ENCODE measurements at regions not wholly inside any gene's neighbourhood (a gene's known extent, or its start where the extent isn't known, plus 50 kb on each side); places are given as distances from the start of the nearest gene placed in this dataset.
"Not testable (repeated sequence)": the region's sequence is repeated elsewhere in the genome, so short reads cannot be mapped to it uniquely, and the experiment has no call there.

- H3K27me3 ChIP-seq (ENCODE audit: control insufficient read depth, insufficient read depth, low read length), result no peaks in the 10 kb centered on the region
- WGBS (ENCODE audit: insufficient coverage), result 95% methylated on average over 2 of the region's 2 CpGs
These were observed 703.9 kb downstream of the FSCB start for GRCh38 chr14:43803076-43803689.

GRCh38 chr14:43795600-43796228 is 711.4 kb downstream of the FSCB start:
- Histone ChIP-seq H3K4me1 (ENCODE audit: control insufficient read depth, insufficient read depth, low read length) (no peaks in the 10 kb centered on the region), H3K36me3 (ENCODE audit: control insufficient read depth, insufficient read depth, low read length) (no peaks in the 10 kb centered on the region), H3K27ac (ENCODE audit: low read length) (no peak overlapping the region), H3K27me3 (ENCODE audit: control insufficient read depth, insufficient read depth, low read length) (no peaks in the 10 kb centered on the region), H3K4me3 (ENCODE audit: low read length) (no peak overlapping the region), H3K9me3 (replicated peaks; ENCODE audit: control insufficient read depth, low read depth, low read length) (no peaks in the 10 kb centered on the region)
- DNase-seq, result peak; percentile 18

More at GRCh38 chr14:43803076-43803689, 703.9 kb downstream of the FSCB start:
- DNase-seq, result no peak
- Histone ChIP-seq H3K9me3 (replicated peaks; ENCODE audit: control insufficient read depth, low read depth, low read length) (peaks cover 8% of the 10 kb centered on the region), H3K36me3 (ENCODE audit: control insufficient read depth, insufficient read depth, low read length) (no peaks in the 10 kb centered on the region), H3K4me3 (ENCODE audit: low read length) (no peak overlapping the region), H3K27ac (ENCODE audit: low read length) (no peak overlapping the region), H3K4me1 (ENCODE audit: control insufficient read depth, insufficient read depth, low read length) (no peaks in the 10 kb centered on the region)

- Histone ChIP-seq H3K27ac (ENCODE audit: low read length) (no peak overlapping the region), H3K4me3 (ENCODE audit: low read length) (no peak overlapping the region), H3K36me3 (ENCODE audit: control insufficient read depth, insufficient read depth, low read length) (no peaks in the 10 kb centered on the region), H3K9me3 (replicated peaks; ENCODE audit: control insufficient read depth, low read depth, low read length) (no peaks in the 10 kb centered on the region), H3K4me1 (ENCODE audit: control insufficient read depth, insufficient read depth, low read length) (no peaks in the 10 kb centered on the region), H3K27me3 (ENCODE audit: control insufficient read depth, insufficient read depth, low read length) (no peaks in the 10 kb centered on the region)
- no peak for DNase-seq
- WGBS (ENCODE audit: insufficient coverage), result no CpG with 5 or more reads among the region's 2 CpGs
These were observed 713.5 kb downstream of the FSCB start for GRCh38 chr14:43793579-43793978.

- no peak overlapping the region for H3K4me3 ChIP-seq (ENCODE audit: low read length)
- no peaks in the 10 kb centered on the region for H3K36me3 ChIP-seq (ENCODE audit: control insufficient read depth, insufficient read depth, low read length)
- peak; percentile 11 for DNase-seq
- H3K9me3 ChIP-seq (replicated peaks; ENCODE audit: control insufficient read depth, low read depth, low read length), result no peaks in the 10 kb centered on the region
- WGBS (ENCODE audit: insufficient coverage), result no CpG with 5 or more reads among the region's 3 CpGs
- H3K27ac ChIP-seq (ENCODE audit: low read length), result no peak overlapping the region
- H3K27me3 ChIP-seq (ENCODE audit: control insufficient read depth, insufficient read depth, low read length), result no peaks in the 10 kb centered on the region
- no peaks in the 10 kb centered on the region for H3K4me1 ChIP-seq (ENCODE audit: control insufficient read depth, insufficient read depth, low read length)
These were observed 714.1 kb downstream of the FSCB start for GRCh38 chr14:43792980-43793379.

GRCh38 chr14:43790681-43791080 is 716.4 kb downstream of the FSCB start:
- H3K4me3 ChIP-seq (ENCODE audit: low read length), result no peak overlapping the region
- no peaks in the 10 kb centered on the region for H3K27me3 ChIP-seq (ENCODE audit: control insufficient read depth, insufficient read depth, low read length)
- no peak overlapping the region for H3K27ac ChIP-seq (ENCODE audit: low read length)
- no peaks in the 10 kb centered on the region for H3K9me3 ChIP-seq (replicated peaks; ENCODE audit: control insufficient read depth, low read depth, low read length)
- peaks cover 6% of the 10 kb centered on the region for H3K4me1 ChIP-seq (ENCODE audit: control insufficient read depth, insufficient read depth, low read length)
- no peaks in the 10 kb centered on the region for H3K36me3 ChIP-seq (ENCODE audit: control insufficient read depth, insufficient read depth, low read length)
- no peak for DNase-seq
- WGBS (ENCODE audit: insufficient coverage), result 40% methylated on average over 1 of the region's 4 CpGs

- no peak overlapping the region for H3K27ac ChIP-seq (ENCODE audit: low read length)
- H3K27me3 ChIP-seq (ENCODE audit: control insufficient read depth, insufficient read depth, low read length), result no peaks in the 10 kb centered on the region
- peaks cover 6% of the 10 kb centered on the region for H3K4me1 ChIP-seq (ENCODE audit: control insufficient read depth, insufficient read depth, low read length)
- H3K9me3 ChIP-seq (replicated peaks; ENCODE audit: control insufficient read depth, low read depth, low read length), result no peaks in the 10 kb centered on the region
- no peaks in the 10 kb centered on the region for H3K36me3 ChIP-seq (ENCODE audit: control insufficient read depth, insufficient read depth, low read length)
- no peak overlapping the region for H3K4me3 ChIP-seq (ENCODE audit: low read length)
- no peak for DNase-seq
- no CpG with 5 or more reads among the region's 2 CpGs for WGBS (ENCODE audit: insufficient coverage)
These were observed 717.6 kb downstream of the FSCB start for GRCh38 chr14:43789458-43789857.

- WGBS (ENCODE audit: insufficient coverage), result 67% methylated on average over 7 of the region's 13 CpGs
- no peak overlapping the region for H3K27ac ChIP-seq (ENCODE audit: low read length)
- H3K9me3 ChIP-seq (replicated peaks; ENCODE audit: control insufficient read depth, low read depth, low read length), result no peaks in the 10 kb centered on the region
- no peaks in the 10 kb centered on the region for H3K36me3 ChIP-seq (ENCODE audit: control insufficient read depth, insufficient read depth, low read length)
- peaks cover 6% of the 10 kb centered on the region for H3K4me1 ChIP-seq (ENCODE audit: control insufficient read depth, insufficient read depth, low read length)
- H3K4me3 ChIP-seq (ENCODE audit: low read length), result no peak overlapping the region
- peak; percentile 67 for DNase-seq
- no peaks in the 10 kb centered on the region for H3K27me3 ChIP-seq (ENCODE audit: control insufficient read depth, insufficient read depth, low read length)
These were observed 720.9 kb downstream of the FSCB start for GRCh38 chr14:43786066-43786762.

GRCh38 chr14:43784432-43784831 is 722.7 kb downstream of the FSCB start:
- not testable (repeated sequence) for H3K4me3 ChIP-seq (ENCODE audit: low read length); H3K4me1 ChIP-seq (ENCODE audit: control insufficient read depth, insufficient read depth, low read length); H3K27me3 ChIP-seq (ENCODE audit: control insufficient read depth, insufficient read depth, low read length); H3K36me3 ChIP-seq (ENCODE audit: control insufficient read depth, insufficient read depth, low read length); DNase-seq; H3K9me3 ChIP-seq (replicated peaks; ENCODE audit: control insufficient read depth, low read depth, low read length); H3K27ac ChIP-seq (ENCODE audit: low read length)
- 97% methylated on average over 8 of the region's 10 CpGs for WGBS (ENCODE audit: insufficient coverage)

GRCh38 chr14:43778937-43779639 is 728.0 kb downstream of the FSCB start:
- no peaks in the 10 kb centered on the region for H3K4me1 ChIP-seq (ENCODE audit: control insufficient read depth, insufficient read depth, low read length)
- H3K27ac ChIP-seq (ENCODE audit: low read length), result no peak overlapping the region
- no peaks in the 10 kb centered on the region for H3K27me3 ChIP-seq (ENCODE audit: control insufficient read depth, insufficient read depth, low read length)
- H3K9me3 ChIP-seq (replicated peaks; ENCODE audit: control insufficient read depth, low read depth, low read length), result peaks cover 4% of the 10 kb centered on the region
- DNase-seq, result no peak
- H3K4me3 ChIP-seq (ENCODE audit: low read length), result no peak overlapping the region
- WGBS (ENCODE audit: insufficient coverage), result no CpG with 5 or more reads among the region's 2 CpGs
- no peaks in the 10 kb centered on the region for H3K36me3 ChIP-seq (ENCODE audit: control insufficient read depth, insufficient read depth, low read length)

GRCh38 chr14:43778570-43778936 is 728.5 kb downstream of the FSCB start:
- Histone ChIP-seq H3K27ac (ENCODE audit: low read length) (no peak overlapping the region), H3K9me3 (replicated peaks; ENCODE audit: control insufficient read depth, low read depth, low read length) (peaks cover 6% of the 10 kb centered on the region), H3K4me1 (ENCODE audit: control insufficient read depth, insufficient read depth, low read length) (no peaks in the 10 kb centered on the region), H3K4me3 (ENCODE audit: low read length) (no peak overlapping the region), H3K27me3 (ENCODE audit: control insufficient read depth, insufficient read depth, low read length) (no peaks in the 10 kb centered on the region), H3K36me3 (ENCODE audit: control insufficient read depth, insufficient read depth, low read length) (no peaks in the 10 kb centered on the region)
- DNase-seq, result peak; percentile 35
- no CpG with 5 or more reads among the region's 1 CpG for WGBS (ENCODE audit: insufficient coverage)
